GM21423 (cell line): ENCODE measurements at regions not wholly inside any gene's neighbourhood (a gene's known extent, or its start where the extent isn't known, plus 50 kb on each side); places are given as distances from the start of the nearest gene placed in this dataset.
"Not testable (repeated sequence)": the region's sequence is repeated elsewhere in the genome, so short reads cannot be mapped to it uniquely, and the experiment has no call there.

Source experiments
- ATAC-seq: cut with Tn5 transposase; IDR thresholded peaks from one replicate; pipeline ENCODE4 v1.9.1; 2021; ENCODE audit warnings: mild to moderate bottlenecking, moderate library complexity; ENCODE audit not compliant: unreplicated experiment

DNA sequence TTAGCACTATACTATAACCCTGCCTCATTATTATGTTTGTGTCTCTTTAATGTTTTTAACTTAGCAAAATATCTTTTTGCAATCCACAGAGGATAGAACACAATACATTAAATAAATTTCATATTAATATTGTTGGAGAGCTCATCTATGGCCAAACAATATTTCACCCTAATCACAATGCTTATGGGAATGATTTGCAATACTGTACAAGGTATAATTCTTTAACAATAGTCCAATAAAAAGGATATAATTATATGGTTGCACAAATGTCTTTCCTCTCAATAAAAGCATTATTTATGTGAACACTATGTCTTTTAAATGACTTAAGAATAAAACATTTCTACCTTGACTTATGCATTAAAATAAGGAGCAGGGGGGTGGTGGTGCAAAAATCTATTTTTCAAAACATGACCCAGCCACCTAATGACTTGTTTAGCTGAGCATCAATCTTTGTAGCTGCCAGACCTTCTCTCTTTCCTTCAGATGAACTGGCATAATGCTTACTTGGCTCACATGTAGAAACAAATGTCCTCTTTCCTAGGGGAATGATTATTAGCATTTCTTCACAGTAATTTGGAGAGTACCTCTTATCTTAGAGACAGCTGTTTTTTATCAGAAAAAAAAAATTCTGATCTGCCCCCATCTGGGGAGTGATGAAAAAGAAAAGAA is 1933.6 kb upstream of the LRRTM1 start:
- ATAC-seq = no peak

DNA sequence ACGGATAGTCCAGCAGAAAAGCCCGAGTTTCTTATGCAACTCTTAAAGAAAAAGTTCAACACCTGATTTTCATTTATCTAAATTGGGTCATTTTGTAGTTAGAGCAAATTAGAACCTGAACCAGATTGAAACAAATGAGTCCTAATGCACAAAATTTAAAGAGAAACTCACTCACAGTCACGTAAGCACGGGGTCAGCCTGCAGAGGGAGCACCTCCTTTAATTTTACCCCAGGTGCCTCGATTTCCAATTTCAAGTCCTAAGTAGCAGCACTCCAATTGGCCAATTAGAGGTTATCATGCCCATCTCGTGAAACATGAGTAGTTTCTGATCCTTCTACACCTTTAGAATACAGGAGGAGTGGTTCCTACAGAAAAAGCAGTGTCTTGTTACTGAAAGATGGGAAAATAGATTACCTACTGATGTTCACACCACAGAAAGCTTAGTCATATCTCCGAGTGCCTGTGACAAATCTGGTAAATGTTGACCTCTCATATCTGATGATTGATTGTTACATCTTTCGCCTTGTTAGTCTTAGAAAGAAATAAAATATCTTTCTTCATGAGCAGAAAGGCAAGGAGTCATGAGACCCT is 1929.8 kb upstream of the LRRTM1 start:
- no peak for ATAC-seq

DNA sequence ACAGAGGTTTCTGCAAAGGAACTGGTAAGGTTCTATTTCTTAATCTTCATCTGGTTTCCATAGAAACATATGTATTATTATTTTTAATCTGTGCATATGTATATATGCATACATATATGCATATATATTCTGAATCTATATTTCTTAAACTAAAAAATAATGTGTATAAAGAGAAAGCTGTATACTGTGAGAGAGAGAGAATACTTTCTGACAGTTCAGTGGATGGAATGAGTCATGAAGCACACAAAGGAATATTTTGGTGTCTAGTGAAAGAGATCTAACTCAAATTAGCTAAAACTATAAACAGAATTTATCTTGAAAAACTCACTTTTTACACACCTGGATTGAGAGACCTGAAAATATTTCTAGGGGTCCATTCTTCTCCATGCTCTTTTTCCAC is 1929.3 kb upstream of the LRRTM1 start:
- no peak for ATAC-seq

DNA sequence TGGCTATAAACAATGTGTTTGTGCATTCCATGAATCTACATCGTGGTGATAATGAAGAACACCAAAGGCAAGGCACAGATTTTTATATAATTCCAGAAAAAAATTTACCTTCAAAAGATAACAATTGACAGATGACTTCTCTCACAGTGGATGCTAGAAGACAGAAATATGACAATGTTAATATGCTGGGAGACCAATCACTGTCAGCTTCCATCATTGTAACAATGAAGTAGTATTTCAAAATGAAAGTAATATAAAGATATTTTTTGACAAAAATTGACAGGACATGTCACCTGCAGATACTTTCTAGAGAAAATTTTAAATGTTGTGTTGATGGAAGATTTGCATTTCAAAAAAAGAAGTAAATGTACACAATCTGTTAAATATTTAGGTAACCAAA is 1925.9 kb upstream of the LRRTM1 start:
- ATAC-seq = no peak

DNA sequence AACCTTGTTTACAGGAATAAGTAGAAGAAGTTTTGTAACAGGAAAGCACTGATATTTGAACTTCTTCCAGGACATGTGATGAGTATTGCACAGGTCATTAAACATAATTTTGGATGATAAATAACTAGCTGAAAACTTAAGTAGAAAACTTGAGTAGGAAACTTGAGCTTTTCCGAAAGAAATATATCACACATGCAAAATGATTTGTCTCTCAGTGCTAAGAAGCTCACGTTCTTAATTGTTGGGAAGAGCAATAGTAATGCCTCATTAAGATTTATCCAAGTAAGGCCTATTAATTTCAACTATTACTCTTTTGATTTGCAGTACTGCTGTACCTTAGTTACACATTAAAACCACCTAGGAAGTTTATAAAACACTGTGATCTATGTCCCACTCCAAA is 1921.9 kb upstream of the LRRTM1 start:
- no peak for ATAC-seq

DNA sequence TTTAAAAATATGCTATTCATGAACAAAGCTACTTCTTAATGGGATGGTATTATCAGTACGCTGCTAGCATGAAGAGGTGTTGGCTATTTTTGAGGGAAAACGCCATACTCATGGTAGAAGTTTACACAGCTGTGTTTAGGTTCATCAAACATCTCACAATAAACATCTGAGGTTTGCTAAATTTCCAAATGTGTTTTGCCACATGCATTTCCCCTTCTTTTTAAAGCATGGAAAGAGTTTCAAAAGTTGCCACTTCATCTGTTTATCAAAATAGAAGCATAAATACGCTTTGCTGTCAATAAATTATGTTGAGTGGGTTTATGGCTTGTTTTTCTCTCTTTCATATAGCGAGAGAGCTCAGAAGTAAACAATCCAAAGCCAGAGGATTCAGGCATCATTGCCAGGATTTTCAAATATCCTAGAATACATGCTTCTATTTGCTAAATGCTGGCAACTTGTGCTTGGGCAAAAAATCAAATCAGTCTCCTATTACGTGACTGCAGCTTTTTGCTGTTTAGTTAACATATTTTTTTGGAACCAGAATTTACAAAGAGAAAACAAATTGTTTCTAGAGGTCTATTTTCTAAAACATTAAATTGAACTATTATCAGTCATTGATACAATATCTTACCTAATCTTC is 1919.9 kb upstream of the LRRTM1 start:
- no peak for ATAC-seq

DNA sequence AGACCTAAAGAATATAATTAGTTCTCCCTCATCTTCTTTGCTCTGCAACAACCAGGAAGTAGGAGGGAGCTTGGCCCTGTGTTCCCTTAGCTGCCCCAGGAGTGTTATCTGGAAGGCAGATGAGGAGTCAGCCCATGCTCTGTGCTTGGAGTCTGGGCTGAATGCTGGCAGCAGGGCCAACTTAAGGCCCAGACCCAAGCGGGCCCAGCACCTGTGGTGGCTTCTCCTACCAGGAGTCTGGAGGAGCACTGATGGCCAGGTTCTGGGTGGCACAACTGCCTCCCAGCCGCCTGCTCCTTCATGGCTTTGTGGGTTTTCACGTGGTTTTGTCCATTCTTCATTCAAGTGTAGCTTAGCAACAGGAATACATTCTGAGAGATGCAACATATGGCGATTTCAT is 1910.7 kb upstream of the LRRTM1 start:
- no peak for ATAC-seq

DNA sequence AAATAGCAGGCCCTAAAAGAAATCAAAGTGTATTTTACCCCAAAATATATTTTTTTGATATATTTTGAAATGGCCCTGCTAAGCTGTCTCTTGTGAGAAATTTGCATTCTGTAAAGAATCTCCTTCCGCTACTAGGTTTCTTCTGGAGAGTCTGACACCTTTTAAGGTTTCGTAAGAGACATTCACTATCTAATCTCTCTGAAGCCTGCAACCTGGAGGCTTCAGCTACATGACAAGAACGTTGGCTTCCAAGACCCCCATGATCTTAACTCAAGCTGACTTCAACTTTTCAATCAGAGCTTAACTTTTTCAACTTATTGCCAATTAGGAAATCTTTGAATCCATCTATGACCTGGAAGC is 1894.9 kb upstream of the LRRTM1 start:
- no peak for ATAC-seq

DNA sequence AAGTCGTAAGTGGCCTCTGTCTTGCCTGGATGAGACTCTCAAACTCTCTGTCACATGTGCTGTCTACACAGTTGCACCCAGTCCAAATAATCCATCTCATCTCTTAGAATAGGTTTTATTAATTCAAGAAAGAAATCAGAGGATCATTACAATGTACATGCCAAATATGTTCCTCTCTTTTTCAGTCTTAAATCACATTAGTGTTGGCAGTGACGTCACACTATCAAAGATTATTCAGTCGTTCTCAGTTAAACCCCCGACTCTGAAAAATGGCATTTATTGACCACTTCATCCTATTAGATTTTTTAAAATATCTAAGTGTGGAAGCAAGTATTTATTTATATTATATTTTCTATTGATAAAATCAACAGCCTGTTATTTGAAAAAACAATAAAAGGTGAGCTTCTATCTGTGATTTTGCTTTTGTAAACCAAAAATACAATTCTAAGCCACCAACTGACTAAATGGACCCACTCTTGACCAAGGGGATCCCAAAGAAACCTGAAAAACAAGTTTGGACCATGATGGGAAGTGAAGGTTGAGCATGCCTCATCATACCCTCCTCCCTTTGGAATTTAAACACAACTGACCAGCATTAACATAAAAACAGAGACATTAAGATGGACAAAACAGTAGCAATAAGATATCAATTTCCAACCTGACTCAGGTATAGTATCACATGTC is 1894.4 kb upstream of the LRRTM1 start:
- ATAC-seq = no peak

DNA sequence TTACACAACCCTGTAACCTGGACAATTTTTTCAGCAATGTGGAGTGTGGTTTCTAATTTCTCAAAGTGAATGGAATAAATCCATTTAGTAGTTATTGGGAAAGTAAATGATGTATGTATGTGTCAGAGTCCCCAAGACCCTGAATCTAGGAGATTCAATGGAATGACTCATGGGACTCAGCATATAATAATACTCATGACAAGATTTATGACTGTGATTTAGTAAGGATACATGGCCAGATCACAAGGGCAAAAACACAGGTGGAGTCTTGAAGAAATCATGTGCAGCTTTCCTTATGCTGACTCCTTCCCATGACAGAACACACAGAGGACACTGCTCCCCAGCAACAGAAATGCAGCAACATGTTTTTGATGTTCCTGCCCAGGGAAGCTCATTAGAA is 1877.7 kb upstream of the LRRTM1 start:
- ATAC-seq = no peak

DNA sequence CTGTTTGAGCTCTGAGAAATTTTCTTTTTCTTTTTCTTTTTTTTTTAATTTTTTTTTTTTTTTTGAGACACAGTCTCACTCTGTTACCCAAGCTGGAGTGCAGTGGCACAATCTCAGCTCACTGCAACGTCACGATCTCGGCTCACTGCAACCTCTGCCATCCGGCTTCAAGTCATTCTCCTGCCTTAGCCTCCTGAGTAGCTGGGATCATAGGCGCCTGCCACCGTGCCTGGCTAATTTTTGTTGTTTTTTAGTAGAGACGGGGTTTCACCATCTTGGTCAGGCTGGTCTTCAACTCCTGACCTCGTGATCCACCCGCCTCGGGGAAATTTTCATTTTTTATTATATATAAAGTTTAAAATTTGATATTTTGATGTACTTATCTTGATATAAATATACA is 1870.7 kb upstream of the LRRTM1 start:
- ATAC-seq = not testable (repeated sequence)

DNA sequence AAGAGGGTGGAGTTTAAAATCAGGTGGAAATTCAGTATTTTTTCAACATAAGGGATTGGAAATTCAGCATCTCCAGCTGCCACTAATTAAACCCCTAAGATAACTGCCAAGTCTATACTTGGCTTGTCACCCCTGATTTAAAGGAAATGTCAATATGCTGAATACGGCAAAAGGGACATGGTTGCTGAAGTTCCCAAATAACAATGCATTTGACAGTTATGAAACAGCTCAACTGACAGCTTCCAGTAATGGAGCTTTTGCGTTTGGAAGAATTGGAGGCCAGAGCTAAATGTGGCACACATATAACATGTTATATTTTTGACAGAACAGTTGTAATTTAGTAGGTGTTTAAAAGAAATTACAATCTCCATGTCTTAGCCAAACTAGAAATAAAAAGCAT is 1867.9 kb upstream of the LRRTM1 start:
- ATAC-seq = no peak

DNA sequence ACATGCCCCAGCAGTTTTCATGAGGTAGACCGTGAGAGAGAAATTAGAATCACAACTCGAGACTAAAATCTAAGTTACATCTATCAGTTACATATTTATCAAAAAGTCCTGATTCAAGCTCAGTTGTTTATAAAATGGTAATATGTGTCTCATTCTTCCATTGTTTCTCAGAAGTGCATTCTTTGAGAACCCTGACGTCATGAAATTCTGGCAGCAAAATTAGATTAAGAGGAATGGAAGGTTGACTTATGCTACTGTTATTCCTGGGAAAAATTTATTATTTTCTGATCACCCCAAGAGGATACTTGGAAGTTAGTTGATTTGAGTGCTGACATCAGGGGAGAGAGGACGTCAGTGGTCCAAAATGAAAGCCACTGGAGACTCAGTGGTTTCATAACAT is 1864.8 kb upstream of the LRRTM1 start:
- no peak for ATAC-seq

DNA sequence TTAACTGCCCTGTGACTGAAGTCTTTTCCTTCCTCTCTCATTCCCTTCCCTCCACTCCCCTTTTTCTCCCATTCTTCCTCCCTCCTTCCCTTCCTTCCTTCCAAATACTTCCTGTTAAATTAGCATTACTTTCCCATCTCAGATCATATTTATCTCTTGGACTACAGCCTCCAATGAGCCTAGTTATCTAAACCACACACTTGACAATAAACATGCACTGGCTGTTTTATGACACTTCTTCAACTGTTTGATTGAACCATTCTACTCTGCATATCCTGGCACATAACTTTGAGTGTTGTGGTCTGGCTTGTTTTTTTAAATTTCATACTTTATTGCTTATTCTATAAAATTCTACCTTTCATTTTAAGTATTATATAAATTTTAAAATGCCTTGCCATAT is 1860.8 kb upstream of the LRRTM1 start:
- ATAC-seq = no peak

DNA sequence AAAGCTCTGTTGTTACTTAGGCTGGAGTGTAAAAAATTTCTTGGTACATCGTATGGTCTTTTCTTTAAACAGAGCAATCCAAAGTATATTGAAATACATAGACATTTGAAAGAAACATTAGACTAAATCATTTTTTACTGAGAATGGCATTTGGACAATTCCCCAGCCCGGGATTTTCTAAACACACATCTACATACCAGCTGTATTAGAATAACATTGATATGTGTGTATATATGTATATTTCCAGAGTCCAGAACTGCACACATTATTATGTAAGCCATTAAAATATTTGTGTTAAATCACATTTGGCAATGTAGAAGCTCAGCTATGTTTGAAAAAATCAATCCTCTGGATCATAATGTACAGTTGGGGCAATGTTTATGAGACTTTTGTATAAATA is 1853.6 kb upstream of the LRRTM1 start:
- no peak for ATAC-seq

DNA sequence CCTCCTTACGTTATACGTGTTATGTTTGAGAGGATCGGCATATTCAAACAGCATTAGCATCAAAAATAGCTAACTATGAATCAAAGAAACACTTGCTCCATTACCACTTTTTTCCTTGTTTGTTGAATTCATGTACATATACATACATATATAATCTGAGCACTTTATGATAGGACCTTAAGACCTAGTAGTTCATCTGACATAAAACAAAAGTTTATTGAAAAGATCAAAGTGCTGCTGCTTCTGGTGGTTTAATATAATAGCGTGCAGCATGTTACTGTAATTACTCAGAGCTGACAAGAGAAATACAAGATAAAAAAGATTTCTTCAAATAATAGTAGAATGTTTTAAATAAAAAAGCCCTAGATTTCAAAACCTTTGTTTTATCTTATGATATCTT is 1850.9 kb upstream of the LRRTM1 start:
- no peak for ATAC-seq

DNA sequence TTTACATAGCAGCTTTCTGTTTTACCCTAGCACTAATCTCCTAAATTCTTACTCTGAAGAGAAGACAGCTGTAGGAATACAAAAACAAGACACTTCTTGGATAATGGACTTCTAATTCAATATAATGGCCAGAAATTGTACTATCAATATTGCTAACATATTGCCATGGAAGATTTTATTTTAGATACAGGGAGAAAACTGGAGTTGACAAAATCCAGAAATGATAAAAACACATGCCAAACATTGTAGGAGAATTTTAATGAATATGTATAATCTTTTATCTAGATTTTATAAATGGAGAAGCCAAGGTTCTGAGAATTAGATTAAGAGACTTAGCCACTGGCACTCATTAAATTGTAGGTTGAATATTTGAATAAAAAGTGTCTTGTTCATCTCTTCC is 1838.8 kb upstream of the LRRTM1 start:
- no peak for ATAC-seq

DNA sequence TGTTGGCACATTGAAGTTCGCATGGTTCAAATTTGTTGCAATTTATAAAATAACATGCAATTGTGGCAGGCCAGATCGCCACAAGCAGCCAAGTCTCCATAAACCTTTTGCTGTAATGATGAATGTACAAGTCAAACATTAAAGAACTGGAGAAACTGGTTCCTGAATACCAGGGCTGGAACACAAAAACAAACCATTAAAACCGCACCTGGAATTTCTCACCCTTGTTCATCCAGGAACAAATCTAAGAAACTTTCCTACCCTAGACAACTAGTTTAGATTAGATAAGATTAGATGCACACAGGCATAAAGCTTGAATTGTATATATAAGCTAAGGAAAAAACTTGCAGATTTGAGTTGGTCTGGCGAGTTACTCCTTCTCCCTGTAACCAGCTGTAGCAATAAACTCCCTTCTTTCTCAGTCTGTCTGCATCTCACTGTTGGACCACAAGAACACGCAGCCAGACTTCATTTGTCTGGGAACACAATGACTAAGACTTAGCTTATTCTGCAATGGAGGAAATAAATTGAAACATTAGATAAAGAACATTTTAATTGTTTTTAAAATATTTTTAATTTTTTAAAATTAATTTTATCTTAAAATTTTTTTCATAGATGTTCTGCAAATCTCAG is 1835.5 kb upstream of the LRRTM1 start:
- no peak for ATAC-seq

DNA sequence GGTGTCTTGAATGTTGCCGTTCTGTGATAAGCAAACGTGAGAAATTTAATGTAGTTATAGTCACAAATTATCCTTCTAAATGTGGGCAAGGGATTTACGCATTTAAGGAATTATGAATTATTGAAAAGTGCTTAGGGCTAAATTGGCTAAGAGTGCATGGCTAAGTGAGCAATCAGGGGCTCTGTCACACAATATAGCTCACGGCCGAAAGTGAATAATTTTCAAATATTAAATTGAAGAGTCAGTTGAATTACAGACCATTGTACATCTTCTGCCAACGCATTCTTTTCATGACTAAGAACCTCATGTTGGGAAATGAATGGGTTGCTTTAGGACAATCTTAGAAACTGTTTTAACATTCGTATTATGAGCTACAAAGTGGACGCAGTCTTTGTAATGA is 1832.9 kb upstream of the LRRTM1 start:
- ATAC-seq = no peak

DNA sequence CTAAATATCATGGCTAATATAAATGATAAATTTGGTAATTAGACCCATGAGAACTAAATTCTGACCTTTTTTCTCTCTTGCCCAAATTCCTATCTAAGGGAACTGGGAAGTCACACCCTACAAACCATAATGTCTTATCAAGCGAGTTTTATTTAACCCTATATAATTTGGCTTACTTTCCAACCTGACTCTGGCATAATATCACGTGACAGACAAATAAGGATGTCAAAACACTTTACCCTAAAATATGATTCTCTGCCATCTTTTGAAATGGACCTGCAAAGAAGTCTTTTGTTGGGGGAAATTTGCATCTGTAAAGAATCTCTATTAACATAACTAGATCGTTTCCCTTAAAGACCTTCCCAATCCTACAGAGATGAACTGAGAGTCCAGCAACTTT is 1823.5 kb upstream of the LRRTM1 start:
- ATAC-seq = no peak

DNA sequence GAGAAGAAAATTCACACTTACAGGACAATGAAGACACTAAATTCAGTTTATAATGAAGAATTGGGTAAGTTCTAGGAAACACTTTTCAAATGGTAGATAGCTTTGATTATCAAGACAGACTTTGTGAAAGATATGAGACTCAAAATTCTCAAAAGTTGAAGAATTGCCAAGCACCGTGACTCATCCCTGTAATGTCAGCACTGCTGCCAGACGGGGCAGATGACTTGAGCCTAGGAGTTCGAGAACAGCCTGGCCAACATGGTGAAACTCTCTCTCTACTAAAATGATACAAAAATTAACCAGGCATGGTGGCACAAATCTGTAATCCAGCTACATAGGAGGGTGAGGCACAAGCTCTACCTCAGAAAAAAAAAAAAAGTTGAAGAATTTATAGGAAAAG is 1820.1 kb upstream of the LRRTM1 start:
- no peak for ATAC-seq

DNA sequence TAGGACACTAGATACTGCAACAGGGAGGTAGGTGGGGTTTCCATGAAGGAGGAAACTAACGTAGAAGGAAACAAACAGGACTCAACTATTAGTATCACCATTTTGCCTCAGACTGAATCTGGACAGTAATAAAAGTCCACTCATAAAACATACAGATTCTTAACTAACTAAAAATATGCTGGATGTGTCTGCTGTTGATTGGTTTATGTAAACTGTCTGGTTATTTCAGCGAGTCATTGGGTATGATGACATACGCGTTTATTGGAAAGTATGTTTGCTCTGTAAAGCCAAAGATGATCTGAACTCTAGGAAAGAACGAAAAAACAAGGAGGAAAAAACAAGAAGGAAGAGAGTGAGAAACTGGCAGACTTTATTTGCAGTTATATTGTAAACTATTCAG is 1816.1 kb upstream of the LRRTM1 start:
- no peak for ATAC-seq
